NCI-H128 (cell line): ENCODE measurements at regions not wholly inside any gene's neighbourhood (a gene's known extent, or its start where the extent isn't known, plus 50 kb on each side); places are given as distances from the start of the nearest gene placed in this dataset.

Experiments
- DNase-seq: peaks from one replicate; lab custom pipeline; 2025; ENCODE audit not compliant: unreplicated experiment; lab: John Stamatoyannopoulos, UW

DNA sequence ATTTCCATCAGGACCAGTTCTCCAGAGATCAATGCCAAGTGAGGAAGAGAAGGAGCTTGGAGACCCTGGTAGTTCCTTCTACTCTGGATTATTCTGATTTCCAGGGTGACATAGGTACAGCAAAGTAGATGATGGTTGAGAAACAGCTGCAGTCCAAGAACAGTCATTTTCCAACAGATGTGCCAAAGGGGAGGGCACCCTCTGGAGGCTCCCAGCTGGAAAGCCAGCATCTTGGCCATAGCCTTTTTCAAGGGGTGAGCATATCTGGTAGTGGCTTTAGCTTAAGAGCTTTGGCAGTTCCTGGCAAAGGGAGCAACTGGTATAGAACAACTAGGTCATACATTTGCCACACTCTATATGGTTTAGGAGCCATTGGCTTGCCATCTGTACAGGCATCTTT lies 492.7 kb downstream of the RASEF start:
- no peak for DNase-seq

DNA sequence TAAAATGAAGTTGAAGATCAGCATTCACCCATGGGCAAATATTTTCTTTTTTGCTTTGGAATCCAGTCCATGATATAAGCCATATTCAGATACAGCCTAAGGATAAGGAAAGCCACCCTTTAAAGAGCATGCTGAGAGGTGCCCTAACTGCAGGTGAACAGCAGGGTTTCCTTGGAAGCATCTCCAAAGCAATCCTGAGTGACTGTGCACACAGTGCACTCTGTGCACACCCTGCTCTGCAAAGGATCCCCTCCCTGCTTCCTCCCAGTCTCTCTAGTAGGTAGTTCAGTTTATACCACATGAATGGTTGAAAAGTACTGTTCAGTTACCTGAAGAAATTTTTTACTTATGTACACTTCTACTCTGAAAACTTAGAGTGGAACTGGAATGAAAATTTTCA lies 491.4 kb downstream of the RASEF start:
- DNase-seq, result no peak

DNA sequence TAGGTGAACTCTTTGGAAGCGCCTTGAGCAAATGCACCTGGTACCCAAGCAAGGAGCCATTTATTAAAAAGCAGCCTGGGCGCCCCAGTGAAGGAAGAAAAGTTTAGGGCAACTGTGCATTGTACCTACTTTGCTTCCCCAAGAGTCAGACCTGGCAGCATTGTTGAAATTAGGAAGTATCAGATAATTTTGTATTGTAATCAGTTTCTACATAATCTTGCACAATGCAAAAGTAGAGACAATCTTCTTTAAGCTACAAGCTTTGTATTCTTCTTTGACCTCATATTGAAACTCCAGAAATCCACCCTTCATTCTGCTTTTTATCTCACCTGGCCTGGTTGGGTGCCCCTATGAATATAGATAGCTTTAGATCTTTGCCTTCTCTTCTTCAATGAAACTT lies 490.8 kb downstream of the RASEF start:
- no peak for DNase-seq

DNA sequence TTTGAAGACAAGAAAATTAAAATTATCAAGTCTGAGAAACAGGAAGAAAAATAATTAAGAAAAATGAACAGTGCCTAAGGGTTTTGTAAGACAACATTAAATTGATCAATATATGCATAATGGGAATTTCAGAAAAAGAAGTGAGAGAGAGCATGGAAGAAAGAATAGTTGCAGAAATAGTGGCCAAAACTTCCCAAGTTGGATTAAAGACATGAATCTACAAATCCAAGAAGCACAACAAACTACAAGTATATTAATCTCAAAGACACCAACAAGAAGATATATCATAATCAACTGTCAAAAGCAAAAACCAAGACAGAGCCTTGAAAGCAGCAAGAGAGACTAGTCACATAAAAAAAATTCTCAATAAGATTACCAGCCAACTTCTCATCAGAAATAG lies 488.0 kb downstream of the RASEF start:
- DNase-seq, result no peak

DNA sequence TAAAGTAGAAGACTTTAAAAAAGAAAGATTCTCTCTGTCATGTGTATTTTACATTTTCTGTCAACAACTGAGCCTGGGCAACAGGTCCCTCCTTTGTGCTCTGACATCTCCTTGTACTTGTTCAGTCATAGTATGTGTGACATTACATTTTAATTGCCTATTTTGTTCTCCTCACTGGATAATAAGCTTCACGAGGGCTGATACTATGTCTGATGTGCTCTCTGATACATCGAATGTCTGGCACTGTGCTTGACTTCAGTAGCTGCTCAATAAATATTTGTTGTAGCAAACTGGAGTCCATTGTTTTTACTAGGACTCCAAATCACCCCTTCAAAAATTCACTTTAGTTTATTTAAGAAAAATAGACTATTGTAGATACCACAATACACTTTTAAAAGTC lies 482.0 kb downstream of the RASEF start:
- no peak for DNase-seq

DNA sequence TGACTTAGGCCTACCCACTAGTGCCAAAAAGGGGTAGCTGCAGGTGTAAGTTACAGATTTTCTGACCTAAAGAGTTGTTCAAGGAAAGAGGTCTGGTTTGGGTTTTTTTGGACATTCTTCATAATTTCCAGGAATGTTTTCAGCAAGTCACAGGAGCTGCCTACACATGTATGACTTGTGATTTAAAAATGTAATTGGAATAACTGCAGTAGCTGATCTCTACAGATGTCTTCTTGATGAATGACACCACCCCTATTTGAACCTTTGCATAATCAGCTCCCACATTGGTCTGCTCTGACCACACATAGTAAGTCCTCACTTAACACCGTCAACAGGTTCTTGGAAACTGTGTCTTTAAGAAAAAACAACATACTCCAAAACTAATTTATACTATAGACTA lies 481.4 kb downstream of the RASEF start:
- no peak for DNase-seq

DNA sequence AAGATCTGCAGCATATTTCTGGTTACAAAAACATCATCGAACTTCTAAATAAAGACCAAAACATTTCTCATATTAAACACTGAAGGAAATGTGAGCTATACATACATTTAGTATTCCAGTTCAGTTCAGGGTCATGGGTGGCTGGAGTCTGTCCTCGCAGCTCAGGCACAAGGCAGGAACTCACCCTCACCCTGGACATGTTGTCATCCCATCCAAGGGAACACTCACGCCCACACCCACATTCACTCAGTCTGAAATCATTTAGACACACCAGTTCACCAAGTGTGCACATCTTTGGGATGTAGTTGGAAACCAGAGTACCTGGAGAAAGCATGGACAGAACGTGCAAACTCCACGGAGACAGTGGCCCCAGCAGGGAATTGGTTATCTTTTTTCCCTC lies 481.0 kb downstream of the RASEF start:
- DNase-seq, result no peak

DNA sequence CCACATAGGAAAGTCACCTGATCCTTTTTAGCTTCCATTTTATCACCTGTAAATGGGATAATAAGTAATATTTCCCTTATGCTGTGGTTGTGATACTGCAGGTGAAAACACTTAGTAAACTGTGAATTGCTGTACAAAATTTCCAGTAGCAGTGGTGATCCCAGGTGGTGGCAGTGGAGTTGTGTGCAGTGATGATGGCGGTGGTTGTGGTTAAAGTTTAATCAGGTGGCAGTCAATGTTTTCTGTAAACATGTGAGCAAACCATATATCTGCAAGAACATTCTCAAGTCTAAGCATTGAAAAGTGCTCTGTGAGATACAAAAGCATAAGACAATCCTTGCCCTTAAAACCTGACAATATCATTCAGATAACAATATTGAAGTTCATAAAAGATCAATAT lies 480.2 kb downstream of the RASEF start:
- DNase-seq, result no peak

DNA sequence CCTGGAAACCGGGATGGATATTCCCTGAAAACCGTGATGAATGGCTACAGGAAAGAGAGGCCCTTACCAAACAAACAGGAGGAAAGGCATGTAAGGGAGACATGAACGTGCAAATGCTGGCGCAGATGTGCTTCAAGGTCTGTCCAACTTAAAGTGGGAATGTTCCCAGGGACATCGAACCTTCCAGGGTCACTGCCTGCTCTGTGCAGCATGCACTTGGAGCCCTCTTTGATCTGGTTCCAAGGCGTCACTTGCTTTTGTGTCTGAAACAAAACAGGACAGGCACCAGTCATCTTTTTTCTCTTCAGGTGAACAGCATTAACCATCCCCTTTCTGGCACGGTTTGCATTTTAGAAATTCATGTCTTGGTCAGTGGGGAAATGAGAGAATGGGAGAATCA lies 479.4 kb downstream of the RASEF start:
- no peak for DNase-seq

DNA sequence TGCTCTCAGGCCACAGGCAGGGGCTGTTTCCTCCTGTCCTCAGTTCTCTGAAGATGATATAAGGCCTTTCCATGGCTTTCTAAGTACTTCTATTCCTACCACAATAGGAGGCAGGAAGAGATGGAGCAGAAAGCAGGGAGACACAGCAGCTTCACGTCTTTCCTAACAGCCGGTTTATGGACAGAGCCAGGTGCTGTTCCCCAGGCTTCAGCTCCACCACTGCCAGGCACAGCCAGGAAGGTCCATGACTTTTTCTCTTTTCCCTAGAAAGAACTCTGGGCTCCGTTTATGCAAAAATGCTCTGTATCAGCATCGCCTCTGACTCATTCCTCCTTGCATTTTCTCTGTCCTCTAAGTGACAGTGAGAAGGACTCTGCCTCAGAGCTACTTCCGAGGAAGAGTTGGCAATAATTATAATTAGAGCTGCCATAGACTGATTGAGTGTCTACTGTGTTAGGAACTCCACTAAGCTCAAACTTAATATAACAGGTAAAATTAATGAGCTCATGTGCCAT lies 478.5 kb downstream of the RASEF start:
- DNase-seq, result no peak

DNA sequence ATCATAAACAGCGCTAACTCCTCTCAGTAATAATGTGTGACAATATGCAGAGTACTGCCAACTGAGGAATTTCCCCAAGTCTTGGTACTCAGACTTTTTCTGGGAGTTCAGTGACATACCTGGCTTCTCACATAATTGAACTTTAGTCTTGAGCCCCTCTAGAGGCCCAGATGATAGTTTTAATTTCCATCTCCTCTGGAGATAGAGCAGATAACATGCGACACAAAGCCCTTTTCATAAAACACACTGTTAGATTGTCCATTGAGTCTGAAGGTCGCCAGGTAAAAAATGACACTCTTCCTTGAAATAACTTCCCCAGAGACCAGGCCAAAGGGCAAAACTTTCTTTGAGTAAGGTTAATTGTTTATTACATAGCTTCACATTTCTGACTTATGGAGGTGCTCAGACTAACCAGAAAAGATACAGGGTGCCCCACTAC lies 476.0 kb downstream of the RASEF start:
- no peak for DNase-seq

DNA sequence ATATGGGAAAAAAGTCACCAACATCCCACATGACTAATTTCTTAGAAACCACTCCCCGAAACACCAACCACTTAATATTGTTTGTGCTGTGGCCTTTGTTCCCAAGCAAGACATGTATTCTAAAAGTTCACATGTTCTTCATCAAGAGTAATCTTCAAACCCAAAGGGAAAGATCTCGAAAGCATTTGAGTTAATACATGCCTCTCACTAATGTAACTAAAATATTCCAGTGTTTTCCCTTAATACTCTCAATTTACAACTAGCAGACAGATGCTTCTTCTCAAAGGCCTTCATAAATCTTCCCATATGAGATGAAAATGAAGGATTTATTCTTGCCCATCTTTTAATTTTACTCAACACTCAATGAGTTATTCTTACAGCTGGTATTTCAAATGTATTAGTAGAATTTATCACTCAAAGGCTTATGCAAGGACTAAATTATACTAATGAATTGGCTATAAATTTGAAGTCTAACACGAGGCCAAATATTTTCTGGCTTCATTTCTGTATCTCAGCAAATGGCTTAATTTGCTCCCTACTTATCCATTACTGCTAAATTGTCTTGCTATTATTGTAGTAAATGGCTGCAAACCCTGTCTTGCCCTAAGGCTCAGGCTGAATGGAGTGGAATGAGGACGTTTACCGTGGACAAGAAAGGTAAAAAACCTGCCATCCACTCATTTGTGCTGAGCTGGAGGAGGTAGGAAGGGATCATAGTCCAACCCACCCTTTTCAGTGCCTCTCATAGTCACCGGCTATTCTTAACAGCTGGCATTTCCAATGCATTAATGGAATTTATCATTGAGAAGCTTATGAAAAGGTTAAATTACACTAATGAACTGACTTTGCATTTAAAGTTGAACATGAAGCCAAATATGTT lies 474.4 kb downstream of the RASEF start:
- DNase-seq, result no peak

DNA sequence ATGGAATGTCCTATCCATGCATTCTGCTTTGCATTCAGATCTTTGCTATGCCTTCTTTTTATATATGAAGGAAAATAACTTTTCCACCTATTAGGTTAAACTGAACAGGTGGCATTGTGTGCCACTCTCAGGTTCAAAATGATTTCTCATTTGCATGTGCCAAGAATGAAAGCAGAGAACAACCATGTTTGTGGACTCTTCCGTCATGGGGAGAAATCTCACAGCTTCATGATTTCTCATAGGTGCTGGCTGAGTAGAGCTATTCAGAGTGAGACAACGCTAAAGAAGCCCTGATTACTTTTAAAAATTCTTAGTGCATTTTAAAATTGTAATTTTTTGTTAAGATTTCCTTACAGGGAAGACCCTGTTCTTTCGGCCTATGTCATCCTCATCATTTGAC lies 472.1 kb downstream of the RASEF start:
- no peak for DNase-seq

DNA sequence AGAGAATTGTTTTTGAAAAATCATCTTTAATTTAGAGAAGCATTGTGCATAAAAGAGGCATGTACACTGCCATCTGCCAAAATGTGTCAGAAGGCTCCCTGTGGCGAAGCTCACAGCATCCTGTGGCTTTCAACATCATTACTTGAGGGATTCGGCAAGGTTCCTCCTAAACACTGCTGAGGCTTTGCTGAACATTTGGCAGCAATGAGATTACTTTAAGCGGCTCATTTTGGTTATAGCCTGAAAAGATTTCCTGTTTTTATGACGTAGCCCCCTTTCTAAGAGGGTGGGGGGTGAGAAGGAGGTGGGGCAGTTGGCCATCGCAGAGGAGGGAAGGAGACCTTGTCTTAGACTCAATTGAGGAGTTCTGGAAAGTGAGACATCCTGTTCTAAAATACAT lies 469.4 kb downstream of the RASEF start:
- DNase-seq, result no peak

DNA sequence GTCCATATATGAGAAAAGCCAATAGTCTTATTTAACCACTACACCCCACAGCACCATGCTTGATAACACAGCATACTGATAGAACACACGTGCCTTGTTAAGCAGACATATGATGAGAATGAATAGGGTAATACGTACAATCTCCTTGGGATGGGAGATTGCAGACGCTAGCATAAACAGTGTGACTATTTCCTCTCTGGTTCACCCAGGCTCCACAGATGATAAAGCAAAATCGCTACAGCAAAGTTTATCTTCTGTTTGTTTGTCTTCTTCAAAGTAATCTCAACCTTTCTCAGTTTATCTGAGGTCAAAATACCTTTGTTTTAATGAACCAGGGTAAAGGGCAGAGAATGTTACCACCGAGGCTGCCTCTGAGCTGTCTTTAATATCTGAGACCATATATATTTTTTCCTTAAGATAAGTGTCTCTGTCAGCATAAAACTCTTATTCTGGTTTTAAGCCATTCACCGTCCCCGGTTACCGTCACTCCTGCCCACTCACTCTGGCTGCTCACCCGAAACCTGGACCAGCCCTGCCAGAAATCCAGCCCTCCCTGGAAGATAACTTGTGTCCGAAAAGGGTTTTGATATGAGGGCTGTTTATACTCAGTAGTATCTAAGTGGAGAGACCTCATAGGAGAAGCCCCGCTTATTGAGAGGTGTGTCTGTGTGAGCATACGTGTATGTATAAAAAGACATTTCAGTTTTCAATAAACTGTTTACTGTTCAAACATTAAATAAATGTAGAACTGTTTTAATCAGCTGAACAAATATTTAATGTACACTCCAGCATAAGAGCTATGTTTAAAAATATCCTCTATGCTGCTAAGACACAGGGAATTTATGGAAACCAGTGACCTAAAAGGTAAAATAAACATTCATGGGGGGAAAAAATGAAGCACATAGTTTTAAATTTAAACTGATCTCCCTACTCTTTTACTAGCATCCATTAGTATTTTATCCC lies 465.4 kb downstream of the RASEF start:
- no peak for DNase-seq

DNA sequence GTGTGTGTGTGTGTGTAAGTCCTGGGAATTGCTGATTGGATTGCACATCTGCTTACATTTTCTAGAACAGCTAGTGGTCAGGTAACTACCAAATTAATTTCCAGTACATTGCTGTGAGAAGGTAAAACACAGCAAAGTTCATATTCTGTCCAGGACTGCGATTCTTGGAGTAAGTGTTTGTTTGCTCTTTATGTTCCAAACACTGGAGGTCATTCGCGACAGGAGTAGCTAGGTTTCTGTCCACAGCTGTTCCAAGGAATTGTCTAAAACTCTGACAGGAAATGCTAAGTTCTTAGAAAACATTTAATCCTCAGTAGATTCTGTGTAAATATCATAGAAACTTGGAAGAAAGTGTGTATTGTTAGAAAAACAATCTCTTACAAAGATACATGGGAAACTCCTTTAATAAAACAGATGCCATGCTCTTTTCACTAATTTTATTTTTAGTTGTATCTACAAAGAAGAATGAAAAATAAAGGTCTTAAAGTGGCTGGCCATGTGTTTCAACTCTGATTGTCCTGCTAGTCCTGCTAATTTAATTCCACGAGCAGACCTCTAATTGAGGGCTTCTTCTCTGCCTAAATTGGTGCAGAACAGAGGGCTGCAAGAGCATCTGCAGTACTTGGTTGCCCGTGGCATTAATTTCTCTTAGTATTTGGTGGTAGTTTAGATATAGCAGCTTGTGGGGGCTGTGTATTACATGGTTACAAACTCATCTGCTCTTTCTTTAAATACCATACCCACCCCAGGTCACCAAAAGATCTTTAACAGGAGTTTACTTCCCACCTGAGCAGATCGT lies 464.5 kb downstream of the RASEF start:
- no peak for DNase-seq

DNA sequence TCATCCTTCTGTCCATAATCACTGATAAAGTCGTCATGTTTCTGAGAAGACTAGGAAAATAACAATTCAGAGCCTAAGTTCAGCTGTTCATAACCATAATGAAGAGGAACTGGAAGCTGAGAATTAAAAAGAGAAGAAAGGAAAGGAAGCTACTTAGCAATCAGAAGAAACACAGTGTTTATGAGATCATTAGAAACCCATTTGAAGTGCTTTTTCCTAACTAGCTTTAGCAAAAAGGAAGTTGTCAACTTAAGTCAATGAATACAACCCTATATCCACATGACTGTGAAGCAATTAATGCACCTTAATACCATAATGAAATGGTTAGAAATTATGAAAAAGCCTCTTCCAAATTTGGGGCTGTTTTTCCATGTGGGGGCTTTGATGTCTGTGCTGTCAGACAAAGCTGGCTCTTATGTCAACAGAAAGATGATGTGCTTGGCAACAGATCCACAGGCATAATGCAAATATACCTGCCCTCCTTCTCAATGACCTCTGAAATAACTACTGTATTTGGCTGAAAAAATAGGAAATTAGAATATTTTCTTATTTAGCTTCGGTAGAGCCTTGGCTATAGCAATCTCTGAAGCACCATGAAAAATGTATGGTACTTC lies 463.5 kb downstream of the RASEF start:
- no peak for DNase-seq

DNA sequence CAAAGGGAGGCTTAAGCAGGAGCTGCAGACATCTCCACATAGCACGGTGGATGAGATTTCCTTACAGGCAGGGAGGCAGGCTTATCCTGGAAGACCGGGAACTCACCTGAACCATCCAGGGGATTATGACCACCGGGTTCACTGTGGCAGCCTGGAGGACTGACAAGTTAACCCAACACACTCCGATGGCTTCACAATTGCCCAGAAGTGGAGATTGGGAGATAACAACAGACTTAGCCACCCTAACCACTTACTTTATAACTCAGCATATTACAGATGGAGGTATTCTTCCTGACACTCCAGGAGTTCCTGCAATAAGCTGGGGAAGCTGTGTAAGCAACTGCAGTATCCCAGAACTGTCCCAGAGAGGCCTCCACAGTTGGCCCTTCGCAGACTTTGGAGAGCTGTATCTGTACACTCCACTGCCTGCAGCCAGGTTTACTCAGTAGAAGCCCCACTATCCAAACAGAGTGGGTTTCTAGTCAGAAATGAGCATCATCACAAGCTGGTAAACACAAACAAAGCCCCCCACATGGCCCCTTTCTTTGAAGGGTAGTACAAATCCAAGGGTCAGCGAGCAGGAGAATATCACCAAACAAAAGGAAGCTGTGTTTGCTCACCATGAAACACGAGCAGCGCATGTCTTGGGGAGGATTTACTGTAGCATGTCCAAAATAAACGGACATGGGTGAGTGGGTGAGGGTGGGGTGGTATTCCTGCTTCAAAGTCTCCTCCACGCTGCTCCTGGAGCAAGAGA lies 462.2 kb downstream of the RASEF start:
- DNase-seq, result no peak

DNA sequence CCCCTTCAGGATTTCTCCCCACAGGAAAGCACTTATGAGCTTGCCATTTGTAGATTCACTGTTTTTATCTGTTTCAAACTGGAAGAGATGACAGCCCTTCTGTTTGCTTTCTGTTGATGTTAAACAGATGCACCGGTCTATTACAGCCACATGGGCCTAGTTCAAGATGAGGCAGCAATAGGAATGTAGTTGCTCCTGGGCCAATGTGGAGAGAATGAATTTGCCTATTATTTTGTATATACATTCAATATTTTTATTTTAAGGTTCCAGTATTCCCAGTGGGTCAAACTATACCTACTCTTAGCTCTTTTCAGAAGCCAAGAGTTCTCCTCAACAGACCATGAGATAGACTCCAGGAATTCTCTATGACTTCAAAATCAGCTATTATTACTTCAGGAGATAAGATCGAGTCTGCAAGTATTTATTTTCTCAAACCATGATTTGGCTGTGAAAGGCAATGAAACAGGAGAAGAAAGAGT lies 461.6 kb downstream of the RASEF start:
- no peak for DNase-seq
